HG02970 (cell line): ENCODE measurements at regions not wholly inside any gene's neighbourhood (a gene's known extent, or its start where the extent isn't known, plus 50 kb on each side); places are given as distances from the start of the nearest gene placed in this dataset.
"Not testable (repeated sequence)": the region's sequence is repeated elsewhere in the genome, so short reads cannot be mapped to it uniquely, and the experiment has no call there.

ENCODE experiments used
- ATAC-seq: cut with Tn5 transposase; IDR thresholded peaks from one replicate; pipeline ENCODE4 v1.9.1; 2021; ENCODE audit warnings: mild to moderate bottlenecking, moderate library complexity, moderate number of reproducible peaks; ENCODE audit not compliant: unreplicated experiment, low FRiP score

- ATAC-seq = no peak
These were observed 138.8 kb upstream of the POC5 start for GRCh38 chr5:75856056-75856455.

- ATAC-seq = peak; percentile 6
These were observed 130.8 kb upstream of the POC5 start for GRCh38 chr5:75848077-75848476.

GRCh38 chr5:75847561-75848021 lies 130.4 kb upstream of the POC5 start:
- ATAC-seq = peak; percentile 67

- ATAC-seq = no peak
These were observed 127.1 kb upstream of the POC5 start for GRCh38 chr5:75844301-75844700.

- no peak for ATAC-seq
These were observed 126.1 kb upstream of the POC5 start for GRCh38 chr5:75843319-75843718.

- no peak for ATAC-seq
These were observed 122.3 kb upstream of the POC5 start for GRCh38 chr5:75839547-75839946.

- no peak for ATAC-seq
These were observed 120.1 kb upstream of the POC5 start for GRCh38 chr5:75837258-75837841.

GRCh38 chr5:75831561-75831960 lies 114.3 kb upstream of the POC5 start:
- no peak for ATAC-seq

- ATAC-seq = no peak
These were observed 110.8 kb upstream of the POC5 start for GRCh38 chr5:75828029-75828428.

GRCh38 chr5:75824323-75824722 lies 107.1 kb upstream of the POC5 start:
- ATAC-seq = no peak

GRCh38 chr5:75823811-75824210 lies 106.6 kb upstream of the POC5 start:
- no peak for ATAC-seq

GRCh38 chr5:75818661-75819060 lies 101.4 kb upstream of the POC5 start:
- no peak for ATAC-seq

- not testable (repeated sequence) for ATAC-seq
These were observed 82.5 kb upstream of the POC5 start for GRCh38 chr5:75799695-75800094.

GRCh38 chr5:75769338-75769737 lies 52.1 kb upstream of the POC5 start:
- not testable (repeated sequence) for ATAC-seq
